GM19438 (cell line): ENCODE measurements at regions not wholly inside any gene's neighbourhood (a gene's known extent, or its start where the extent isn't known, plus 50 kb on each side); places are given as distances from the start of the nearest gene placed in this dataset.
"Not testable (repeated sequence)": the region's sequence is repeated elsewhere in the genome, so short reads cannot be mapped to it uniquely, and the experiment has no call there.

Experiments used
- ATAC-seq: cut with Tn5 transposase; IDR thresholded peaks from one replicate; pipeline ENCODE4 v1.9.1; 2021; ENCODE audit warnings: low read depth; ENCODE audit not compliant: unreplicated experiment

GRCh38 chr3:182633186-182633585 lies 160.1 kb upstream of the ATP11B start:
- ATAC-seq: no peak

DNA sequence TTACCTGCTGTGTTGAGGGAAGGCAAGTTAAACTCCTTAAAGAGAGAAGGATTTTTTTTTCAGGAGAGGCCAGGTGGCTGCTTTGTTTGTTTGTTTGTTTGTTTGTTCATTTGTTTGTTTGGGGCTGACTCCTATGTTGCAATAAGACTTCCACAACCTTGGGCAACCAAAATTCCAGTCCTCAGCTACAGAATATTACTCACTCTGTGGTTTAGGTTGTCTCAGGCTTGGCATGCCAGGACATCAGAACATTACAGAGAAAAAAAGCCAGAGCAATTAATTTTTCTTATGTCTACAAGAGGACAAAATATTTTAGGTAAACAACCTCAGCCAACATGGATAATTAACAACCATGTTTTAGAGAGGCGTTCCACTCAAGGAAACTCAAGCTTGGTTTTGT lies 156.7 kb upstream of the ATP11B start:
- no peak for ATAC-seq

GRCh38 chr3:182637350-182638110 lies 155.8 kb upstream of the ATP11B start:
- no peak for ATAC-seq

- no peak for ATAC-seq
These were observed 149.3 kb upstream of the ATP11B start for GRCh38 chr3:182644013-182644412.

DNA sequence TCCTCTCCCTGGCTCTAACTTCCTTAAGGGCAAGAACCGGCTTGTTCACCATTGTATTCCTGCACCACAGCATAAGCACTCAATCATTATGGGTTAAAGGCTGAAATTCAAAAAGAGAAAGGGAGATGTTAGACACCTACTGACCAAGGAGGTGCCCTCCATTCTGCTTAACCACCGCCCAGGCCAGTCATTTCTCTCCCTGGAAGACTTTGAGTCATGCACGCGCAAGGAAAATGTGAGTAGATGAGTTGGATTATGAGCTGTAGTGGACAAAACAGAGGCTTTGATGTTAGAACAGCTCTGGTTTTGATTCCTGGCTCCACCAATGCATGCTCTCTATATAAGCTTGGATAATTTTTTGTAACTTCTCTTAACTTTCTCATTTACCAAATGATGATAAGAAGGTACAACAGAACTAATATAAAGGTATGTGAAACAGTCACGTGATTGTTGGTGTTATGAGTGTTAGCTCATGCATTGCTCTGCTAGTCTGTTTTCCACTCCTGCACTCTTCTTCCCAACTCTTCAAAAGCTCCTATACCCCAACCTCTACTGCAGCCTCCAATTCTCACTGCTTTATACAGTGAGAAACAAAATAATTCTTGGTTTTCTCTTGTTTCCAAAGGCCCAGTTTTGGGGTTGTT lies 148.4 kb upstream of the ATP11B start:
- no peak for ATAC-seq

GRCh38 chr3:182650568-182651128 lies 142.7 kb upstream of the ATP11B start:
- ATAC-seq: no peak

DNA sequence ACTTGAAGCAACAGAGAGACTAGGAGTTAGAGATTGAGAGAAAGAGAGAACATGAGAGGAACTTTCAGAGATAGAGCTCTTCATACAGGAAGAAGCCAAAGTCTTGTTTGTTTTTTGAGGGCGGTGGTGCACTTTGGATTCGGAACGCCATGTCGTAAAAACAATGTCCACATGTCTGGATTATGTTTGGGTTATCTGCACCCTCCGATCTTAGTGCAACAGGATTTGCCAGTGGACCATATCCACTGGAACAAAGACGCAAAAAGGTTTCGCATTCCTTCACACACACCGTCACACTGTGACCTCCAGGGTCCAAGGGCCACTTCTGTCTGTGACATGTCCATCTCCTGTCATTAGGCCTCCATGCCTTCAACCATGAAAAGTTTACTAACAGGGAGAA lies 141.8 kb upstream of the ATP11B start:
- no peak for ATAC-seq

DNA sequence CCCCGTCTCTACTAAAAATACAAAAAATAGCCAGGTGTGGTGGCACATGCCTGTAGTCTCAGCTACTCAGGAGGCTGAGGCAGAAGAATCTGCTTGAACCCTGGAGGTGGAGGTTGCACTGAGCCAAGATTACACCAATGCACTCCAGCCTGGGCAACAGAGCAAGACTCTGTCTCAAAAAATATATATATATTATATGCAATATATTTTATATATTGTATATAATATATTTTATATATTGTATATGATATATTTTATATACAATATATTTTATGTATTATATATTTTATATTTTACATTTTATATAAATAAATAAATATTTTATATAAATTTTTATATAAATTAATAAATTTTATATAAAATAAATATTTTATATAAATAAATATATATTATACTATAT lies 140.2 kb upstream of the ATP11B start:
- not testable (repeated sequence) for ATAC-seq

DNA sequence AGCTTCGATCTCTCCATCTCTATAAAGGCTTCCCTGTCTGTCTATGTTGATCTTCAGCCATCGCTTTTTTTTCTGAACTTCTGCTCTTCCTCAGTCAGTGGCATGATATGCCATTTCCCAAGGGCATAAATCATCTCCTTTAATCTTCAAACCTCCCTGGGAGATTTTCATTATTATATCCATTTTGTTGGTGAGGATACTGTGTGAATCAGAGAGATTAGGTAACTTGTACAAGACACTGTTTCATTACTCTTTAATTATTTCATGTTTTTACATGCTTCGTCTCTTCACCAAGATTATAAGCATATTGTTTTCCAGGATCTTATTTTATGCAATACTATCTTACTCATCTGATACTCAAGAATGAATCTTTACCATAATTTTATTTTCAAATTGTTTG lies 124.8 kb upstream of the ATP11B start:
- no peak for ATAC-seq

DNA sequence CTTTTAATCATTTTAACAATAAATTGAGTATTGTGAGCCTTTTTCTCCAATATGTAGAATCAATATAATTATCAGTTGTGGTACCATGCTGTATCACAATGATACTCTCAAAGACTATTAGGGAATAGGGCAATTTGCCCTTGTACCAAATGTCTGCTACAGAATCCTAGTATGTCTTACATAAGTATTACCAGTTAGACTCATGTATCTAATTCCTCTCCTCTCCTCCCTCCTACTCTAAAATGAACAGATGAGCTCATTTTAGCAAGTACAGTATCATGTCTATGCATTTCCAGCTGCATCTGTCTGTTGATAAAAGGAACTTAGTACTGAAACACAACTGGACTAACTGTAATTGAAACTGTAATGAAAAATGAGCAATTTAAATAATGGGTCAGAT lies 124.3 kb upstream of the ATP11B start:
- no peak for ATAC-seq

DNA sequence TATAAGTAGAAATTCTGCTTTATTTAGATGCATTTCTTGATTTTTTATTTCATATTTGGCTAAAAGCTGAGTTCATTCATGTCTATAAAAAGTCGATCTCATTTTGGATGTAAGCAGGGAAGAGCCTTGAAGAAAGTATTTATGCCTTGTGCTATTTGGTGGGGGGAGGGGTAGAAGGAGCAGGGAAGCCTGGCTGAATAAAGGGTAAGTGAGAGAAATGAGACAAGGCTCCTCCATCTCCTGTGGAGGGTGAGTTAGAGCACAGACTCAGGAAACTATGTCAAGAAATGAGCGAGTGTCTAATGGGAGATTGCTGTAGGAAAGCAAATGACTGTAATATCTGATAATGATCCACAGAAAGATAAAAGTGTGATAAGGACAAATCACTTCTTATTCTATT lies 121.8 kb upstream of the ATP11B start:
- ATAC-seq: no peak

DNA sequence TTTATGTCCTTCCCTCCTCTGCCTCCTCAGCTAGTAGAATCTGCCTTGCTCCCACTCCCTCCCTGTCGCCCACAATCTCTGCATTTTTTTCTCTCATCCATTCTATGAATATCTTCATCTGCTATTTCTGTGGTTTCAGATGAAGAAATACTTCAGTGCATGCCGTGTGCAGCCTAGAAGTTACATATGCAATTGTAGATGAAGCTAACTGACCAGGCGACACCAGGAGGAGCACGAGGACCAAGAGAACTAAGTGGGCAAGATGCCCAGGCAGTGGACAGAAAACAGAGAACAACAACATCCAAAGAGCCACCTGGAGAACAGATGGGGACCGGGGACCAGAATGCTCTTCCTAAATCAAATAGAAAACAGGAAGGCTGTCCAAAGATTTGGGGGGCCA lies 121.4 kb upstream of the ATP11B start:
- no peak for ATAC-seq

DNA sequence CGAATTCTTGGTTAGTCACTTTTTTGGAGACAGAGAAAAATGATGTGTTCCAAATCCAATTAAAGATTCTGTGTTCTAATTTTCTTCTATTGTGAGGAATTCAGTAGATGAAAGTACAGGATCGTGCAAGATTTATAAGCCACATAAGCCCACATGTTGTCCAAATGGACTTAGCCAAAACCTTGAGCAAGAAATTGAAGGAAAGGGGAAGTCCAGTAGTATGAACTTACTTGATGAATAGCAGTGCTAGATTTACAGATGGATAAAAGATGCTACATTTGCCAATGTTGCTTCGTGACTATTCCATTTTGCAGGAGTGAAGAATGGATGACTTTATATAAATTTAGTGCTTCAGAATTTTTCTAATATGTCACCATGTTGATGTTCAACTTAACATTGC lies 120.0 kb upstream of the ATP11B start:
- ATAC-seq: no peak

DNA sequence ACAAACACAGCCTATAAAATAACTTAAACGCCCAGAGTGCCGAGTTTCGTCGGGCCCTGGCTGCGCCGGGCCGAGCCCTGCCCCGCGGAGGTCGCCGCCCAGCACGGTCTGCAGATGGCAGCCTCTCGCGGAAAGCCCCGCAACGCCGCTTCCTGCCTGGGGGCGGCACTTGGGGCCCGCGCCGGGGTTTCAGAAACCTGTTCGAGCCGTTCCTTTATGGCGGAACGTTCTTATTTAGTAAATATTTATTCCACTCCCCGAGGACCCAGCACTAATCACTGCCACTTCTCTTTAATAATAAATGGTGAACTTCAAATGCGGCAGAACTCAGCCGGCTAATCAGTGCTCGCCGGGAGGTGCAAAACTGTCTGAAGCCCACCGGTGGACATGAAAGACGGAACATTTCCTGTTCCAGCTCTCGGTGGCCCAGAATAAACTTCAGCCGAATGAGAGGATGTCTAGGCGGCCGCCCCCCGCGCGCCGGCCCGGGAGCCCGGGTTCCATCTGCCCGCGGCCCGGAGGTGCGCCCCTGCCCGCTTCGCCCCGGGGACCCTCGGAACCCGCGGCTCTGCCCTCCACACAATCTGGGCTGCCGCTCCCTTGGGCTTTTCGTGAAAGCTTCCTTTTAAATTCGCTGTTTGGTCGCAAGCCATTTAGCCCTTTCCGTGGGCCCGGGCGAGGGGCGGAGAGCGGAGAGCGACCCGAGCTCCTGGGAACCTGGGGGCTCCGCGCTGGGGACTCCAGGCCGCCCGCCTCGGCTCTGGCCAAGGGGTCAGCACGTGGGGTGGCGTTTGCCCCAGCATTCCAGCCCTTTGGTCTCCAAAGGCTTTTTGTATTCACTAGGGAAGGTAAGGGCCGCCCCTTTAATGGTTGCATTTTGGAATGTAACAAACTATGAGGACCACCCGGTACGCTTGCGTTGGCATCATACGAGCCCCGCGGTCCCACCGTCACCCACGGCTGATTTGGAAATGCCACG lies 110.8 kb upstream of the ATP11B start:
- ATAC-seq: peak; percentile 75

DNA sequence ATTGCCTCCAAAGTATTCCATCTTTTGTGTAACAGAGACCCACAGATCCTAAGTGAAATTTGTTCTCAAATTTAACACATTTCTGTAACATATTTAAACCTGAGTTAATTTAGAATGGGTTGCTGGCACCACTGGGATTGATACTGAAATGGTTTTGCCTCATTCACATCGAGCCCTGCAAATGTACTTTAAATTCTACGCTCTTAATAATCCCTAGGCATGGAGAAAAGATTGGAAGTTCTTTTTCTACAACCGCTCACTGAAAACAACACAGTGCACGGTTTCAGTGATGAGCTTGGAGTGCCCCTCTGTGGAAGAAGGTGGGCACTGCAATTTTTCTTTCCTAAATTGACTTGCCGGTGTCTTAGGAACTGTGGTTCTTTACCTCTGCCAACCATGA lies 109.9 kb upstream of the ATP11B start:
- ATAC-seq: peak; percentile 43

DNA sequence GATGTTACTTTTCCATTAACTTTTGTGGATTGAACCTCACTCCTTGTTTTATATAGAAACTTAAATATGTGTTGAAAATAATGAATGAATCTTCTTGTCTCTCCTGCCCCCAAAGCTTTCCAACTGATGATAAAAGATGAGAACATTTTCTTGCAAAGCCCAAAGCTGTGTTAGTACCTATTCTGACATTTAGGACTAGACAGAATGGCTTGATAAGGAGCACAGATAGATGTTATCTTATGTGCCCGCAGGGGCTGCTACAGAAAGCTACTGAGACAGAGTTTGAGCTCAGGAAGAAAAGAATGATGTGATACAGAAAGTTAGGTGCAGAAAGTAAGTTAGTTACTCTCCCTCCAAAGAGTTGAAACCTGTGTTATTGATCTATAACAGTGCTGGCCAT lies 109.4 kb upstream of the ATP11B start:
- ATAC-seq: no peak

GRCh38 chr3:182686033-182686886 lies 107.0 kb upstream of the ATP11B start:
- no peak for ATAC-seq

- ATAC-seq: no peak
These were observed 103.1 kb upstream of the ATP11B start for GRCh38 chr3:182690172-182690571.

DNA sequence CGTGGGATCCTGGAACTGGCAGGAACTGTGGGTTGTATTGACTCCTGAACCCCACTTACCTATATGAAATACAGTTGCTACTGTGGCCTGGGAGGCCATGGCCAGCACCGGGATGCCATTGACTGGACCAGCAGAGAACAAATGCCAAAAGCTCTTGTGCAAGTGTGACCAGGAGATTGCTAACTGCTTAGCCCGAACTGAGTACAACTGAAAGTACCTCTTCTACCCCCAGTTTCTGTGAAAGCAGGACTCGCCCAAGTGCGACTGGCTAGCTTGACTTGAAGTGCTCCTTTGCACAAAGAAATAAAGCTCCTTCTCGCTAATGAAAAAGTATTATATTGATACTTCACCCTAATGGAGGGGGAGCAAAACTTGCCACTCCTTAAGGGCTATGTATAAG lies 101.3 kb upstream of the ATP11B start:
- ATAC-seq: no peak

DNA sequence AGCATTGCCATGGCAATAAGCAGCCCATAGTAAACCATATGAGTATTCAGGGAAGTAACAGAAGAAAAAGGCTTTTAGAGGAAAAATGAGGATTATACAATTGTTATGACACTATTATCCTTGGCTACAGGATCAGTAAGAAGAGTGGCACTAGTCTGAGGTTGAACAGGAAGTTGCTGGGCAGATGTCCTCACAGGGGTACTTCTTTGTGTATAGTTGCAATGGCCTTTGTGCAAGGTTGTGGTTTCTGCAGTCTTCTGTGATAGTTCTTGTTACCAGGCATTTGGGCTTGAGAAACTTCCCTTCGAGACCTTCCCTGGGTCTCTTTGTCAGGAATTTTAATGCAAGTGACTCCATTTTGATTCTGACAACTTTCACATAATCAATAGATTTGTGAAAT lies 100.6 kb upstream of the ATP11B start:
- no peak for ATAC-seq
